ENCODE measurements at regions not wholly inside any gene's neighbourhood (a gene's known extent, or its start where the extent isn't known, plus 50 kb on each side); places are given as distances from the start of the nearest gene placed in this dataset.

DNA sequence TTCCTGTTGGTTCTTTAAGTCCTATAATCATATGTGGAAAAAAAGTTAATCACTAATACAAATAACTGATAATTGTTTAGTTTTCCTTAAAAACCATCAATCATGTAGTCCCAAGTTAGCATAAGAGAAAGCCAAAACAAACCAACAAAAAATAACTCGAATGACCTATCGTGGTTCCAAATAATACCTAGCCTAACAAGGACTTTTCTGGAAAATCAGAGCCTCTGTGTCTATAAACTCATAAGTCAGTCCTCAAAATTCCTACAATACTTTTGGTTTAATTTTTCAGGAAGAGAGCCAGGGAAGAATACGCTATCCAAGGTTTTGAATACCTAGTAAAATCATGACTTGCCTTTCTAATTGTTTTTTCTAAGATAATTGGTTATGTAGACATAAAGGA lies 975.3 kb upstream of the SOX9 start:
- H3K9me3 ChIP-seq (ENCODE audit: control insufficient read depth in 4 of 4, low read length in 3 of 4): no peaks in the 10 kb centered on the region
- no peaks in the 10 kb centered on the region for H3K36me3 ChIP-seq (ENCODE audit: control insufficient read depth in 4 of 4, insufficient read depth in 3 of 4, low read depth in 1 of 4, low read length in 3 of 4)
- TF ChIP-seq YY1 (IDR thresholded peaks at IDR 0.05): no peak
- no peak for TF ChIP-seq FOXA1 (IDR thresholded peaks at IDR 0.05)
- no peak for TF ChIP-seq HNF4G (IDR thresholded peaks at IDR 0.05)
- TF ChIP-seq, protein P1, sequence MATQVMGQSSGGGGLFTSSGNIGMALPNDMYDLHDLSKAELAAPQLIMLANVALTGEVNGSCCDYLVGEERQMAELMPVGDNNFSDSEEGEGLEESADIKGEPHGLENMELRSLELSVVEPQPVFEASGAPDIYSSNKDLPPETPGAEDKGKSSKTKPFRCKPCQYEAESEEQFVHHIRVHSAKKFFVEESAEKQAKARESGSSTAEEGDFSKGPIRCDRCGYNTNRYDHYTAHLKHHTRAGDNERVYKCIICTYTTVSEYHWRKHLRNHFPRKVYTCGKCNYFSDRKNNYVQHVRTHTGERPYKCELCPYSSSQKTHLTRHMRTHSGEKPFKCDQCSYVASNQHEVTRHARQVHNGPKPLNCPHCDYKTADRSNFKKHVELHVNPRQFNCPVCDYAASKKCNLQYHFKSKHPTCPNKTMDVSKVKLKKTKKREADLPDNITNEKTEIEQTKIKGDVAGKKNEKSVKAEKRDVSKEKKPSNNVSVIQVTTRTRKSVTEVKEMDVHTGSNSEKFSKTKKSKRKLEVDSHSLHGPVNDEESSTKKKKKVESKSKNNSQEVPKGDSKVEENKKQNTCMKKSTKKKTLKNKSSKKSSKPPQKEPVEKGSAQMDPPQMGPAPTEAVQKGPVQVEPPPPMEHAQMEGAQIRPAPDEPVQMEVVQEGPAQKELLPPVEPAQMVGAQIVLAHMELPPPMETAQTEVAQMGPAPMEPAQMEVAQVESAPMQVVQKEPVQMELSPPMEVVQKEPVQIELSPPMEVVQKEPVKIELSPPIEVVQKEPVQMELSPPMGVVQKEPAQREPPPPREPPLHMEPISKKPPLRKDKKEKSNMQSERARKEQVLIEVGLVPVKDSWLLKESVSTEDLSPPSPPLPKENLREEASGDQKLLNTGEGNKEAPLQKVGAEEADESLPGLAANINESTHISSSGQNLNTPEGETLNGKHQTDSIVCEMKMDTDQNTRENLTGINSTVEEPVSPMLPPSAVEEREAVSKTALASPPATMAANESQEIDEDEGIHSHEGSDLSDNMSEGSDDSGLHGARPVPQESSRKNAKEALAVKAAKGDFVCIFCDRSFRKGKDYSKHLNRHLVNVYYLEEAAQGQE (IDR thresholded peaks at IDR 0.05): no peak
- TF ChIP-seq, protein P2, sequence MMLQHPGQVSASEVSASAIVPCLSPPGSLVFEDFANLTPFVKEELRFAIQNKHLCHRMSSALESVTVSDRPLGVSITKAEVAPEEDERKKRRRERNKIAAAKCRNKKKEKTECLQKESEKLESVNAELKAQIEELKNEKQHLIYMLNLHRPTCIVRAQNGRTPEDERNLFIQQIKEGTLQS (IDR thresholded peaks at IDR 0.05): no peak
- no peak for TF ChIP-seq SP1 (IDR thresholded peaks at IDR 0.05)
- no peak for TF ChIP-seq NR2F2 (IDR thresholded peaks at IDR 0.05)
- H3K27me3 ChIP-seq (ENCODE audit: control insufficient read depth in 4 of 4, insufficient read depth in 4 of 4, low read length in 3 of 4): no peaks in the 10 kb centered on the region
- no peak overlapping the region for H3K4me3 ChIP-seq (ENCODE audit: low read depth in 1 of 3, low read length in 3 of 3)
- no peak for DNase-seq (ENCODE audit: low spot score)
- H3K9ac ChIP-seq (ENCODE audit: low read depth in 1 of 2, low read length in 2 of 2): no peak overlapping the region
- 78% methylated on average over 3 of the region's 3 CpGs for WGBS
- peaks cover 0 to 14% (median 6%) of the 10 kb centered on the region in 4 donors for H3K4me1 ChIP-seq (ENCODE audit: control insufficient read depth in 4 of 4, insufficient read depth in 4 of 4, low read length in 3 of 4)
- no peak overlapping the region for H3K27ac ChIP-seq (ENCODE audit: low read depth in 1 of 2, low read length in 2 of 2)

DNA sequence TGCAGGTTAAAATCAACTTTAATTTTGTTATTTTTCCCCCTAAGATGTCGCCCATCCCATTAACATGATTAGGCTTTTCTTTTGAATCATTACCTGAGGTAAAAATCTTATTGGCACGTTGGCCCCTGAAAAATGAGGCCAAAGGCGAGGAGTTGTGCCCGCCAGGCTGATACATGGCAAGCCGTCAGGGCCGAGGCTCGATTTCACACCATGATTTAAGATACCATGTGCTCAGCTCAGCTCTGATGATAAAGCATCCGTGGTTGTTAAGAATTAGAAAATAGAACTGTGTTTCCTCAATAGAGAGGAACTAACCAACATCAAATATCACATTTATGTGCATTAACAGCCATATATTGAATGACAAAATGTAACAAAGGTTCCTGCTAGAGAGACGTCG lies 972.9 kb upstream of the SOX9 start:
- TF ChIP-seq, protein P3, sequence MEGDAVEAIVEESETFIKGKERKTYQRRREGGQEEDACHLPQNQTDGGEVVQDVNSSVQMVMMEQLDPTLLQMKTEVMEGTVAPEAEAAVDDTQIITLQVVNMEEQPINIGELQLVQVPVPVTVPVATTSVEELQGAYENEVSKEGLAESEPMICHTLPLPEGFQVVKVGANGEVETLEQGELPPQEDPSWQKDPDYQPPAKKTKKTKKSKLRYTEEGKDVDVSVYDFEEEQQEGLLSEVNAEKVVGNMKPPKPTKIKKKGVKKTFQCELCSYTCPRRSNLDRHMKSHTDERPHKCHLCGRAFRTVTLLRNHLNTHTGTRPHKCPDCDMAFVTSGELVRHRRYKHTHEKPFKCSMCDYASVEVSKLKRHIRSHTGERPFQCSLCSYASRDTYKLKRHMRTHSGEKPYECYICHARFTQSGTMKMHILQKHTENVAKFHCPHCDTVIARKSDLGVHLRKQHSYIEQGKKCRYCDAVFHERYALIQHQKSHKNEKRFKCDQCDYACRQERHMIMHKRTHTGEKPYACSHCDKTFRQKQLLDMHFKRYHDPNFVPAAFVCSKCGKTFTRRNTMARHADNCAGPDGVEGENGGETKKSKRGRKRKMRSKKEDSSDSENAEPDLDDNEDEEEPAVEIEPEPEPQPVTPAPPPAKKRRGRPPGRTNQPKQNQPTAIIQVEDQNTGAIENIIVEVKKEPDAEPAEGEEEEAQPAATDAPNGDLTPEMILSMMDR (IDR thresholded peaks at IDR 0.05; ENCODE audit: low read depth, low read length, missing input control): no peak
- TF ChIP-seq, protein P1 (IDR thresholded peaks at IDR 0.05): no peak
- TF ChIP-seq GABPA (IDR thresholded peaks at IDR 0.05 in 1 of 2, conservative IDR thresholded peaks at IDR 0.05 in 1 of 2) (no peak), HNF4A (conservative IDR thresholded peaks at IDR 0.05) (no peak), RAD21 (IDR thresholded peaks at IDR 0.05) (no peak), SP1 (IDR thresholded peaks at IDR 0.05) (no peak), TAF1 (conservative IDR thresholded peaks at IDR 0.05) (no peak), EGR1 (IDR thresholded peaks at IDR 0.05; ENCODE audit: low read depth in 2 of 2) (no peak), JUND (IDR thresholded peaks at IDR 0.05) (no peak), FOXA2 (IDR thresholded peaks at IDR 0.05) (no peak), FOXA1 (IDR thresholded peaks at IDR 0.05) (no peak), YY1 (IDR thresholded peaks at IDR 0.05) (no peak), RXRA (IDR thresholded peaks at IDR 0.05) (no peak), NR2F2 (IDR thresholded peaks at IDR 0.05) (no peak), HNF4G (IDR thresholded peaks at IDR 0.05) (no peak)
- TF ChIP-seq, protein P2 (IDR thresholded peaks at IDR 0.05): no peak
- TF ChIP-seq, protein P4, sequence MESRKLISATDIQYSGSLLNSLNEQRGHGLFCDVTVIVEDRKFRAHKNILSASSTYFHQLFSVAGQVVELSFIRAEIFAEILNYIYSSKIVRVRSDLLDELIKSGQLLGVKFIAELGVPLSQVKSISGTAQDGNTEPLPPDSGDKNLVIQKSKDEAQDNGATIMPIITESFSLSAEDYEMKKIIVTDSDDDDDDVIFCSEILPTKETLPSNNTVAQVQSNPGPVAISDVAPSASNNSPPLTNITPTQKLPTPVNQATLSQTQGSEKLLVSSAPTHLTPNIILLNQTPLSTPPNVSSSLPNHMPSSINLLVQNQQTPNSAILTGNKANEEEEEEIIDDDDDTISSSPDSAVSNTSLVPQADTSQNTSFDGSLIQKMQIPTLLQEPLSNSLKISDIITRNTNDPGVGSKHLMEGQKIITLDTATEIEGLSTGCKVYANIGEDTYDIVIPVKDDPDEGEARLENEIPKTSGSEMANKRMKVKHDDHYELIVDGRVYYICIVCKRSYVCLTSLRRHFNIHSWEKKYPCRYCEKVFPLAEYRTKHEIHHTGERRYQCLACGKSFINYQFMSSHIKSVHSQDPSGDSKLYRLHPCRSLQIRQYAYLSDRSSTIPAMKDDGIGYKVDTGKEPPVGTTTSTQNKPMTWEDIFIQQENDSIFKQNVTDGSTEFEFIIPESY (IDR thresholded peaks at IDR 0.05): no peak
- TF ChIP-seq, protein P5, sequence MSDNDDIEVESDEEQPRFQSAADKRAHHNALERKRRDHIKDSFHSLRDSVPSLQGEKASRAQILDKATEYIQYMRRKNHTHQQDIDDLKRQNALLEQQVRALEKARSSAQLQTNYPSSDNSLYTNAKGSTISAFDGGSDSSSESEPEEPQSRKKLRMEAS (IDR thresholded peaks at IDR 0.05): no peak
- H3K4me1 ChIP-seq (ENCODE audit: control insufficient read depth in 4 of 4, insufficient read depth in 4 of 4, low read length in 3 of 4): peaks cover 0 to 14% (median 6%) of the 10 kb centered on the region in 4 donors
- no peak overlapping the region for H3K9ac ChIP-seq (ENCODE audit: low read depth in 1 of 2, low read length in 2 of 2)
- H3K27ac ChIP-seq (ENCODE audit: low read depth in 1 of 2, low read length in 2 of 2): no peak overlapping the region
- no peaks in the 10 kb centered on the region for H3K36me3 ChIP-seq (ENCODE audit: control insufficient read depth in 4 of 4, insufficient read depth in 3 of 4, low read depth in 1 of 4, low read length in 3 of 4)
- WGBS: 87% methylated on average over 10 of the region's 10 CpGs
- no peaks in the 10 kb centered on the region for H3K27me3 ChIP-seq (ENCODE audit: control insufficient read depth in 4 of 4, insufficient read depth in 4 of 4, low read length in 3 of 4)
- H3K4me3 ChIP-seq (ENCODE audit: low read depth in 1 of 3, low read length in 3 of 3): no peak overlapping the region
- DNase-seq (ENCODE audit: low spot score): no peak
- no peaks in the 10 kb centered on the region for H3K9me3 ChIP-seq (ENCODE audit: control insufficient read depth in 4 of 4, low read length in 3 of 4)

Measured in liver (tissue), 8 donors.